EH (cell line): ENCODE measurements at regions not wholly inside any gene's neighbourhood (a gene's known extent, or its start where the extent isn't known, plus 50 kb on each side); places are given as distances from the start of the nearest gene placed in this dataset.

Experiments used
- DNase-seq: peaks from one replicate; pipeline ENCODE4 v3.0.0-alpha.2; 2015; ENCODE audit warnings: low read depth

- DNase-seq, result no peak
These were observed 97.1 kb upstream of the NRXN3 start for GRCh38 chr14:78073028-78073427.

GRCh38 chr14:78074561-78074960, 95.6 kb upstream of the NRXN3 start:
- no peak for DNase-seq

- no peak for DNase-seq
These were observed 95.1 kb upstream of the NRXN3 start for GRCh38 chr14:78075033-78075432.

GRCh38 chr14:78075555-78076277, 94.5 kb upstream of the NRXN3 start:
- no peak for DNase-seq

- DNase-seq, result no peak
These were observed 88.9 kb upstream of the NRXN3 start for GRCh38 chr14:78081245-78081644.

- no peak for DNase-seq
These were observed 86.3 kb upstream of the NRXN3 start for GRCh38 chr14:78083837-78084236.

- DNase-seq, result no peak
These were observed 83.8 kb upstream of the NRXN3 start for GRCh38 chr14:78086342-78086741.

GRCh38 chr14:78088916-78089315, 81.3 kb upstream of the NRXN3 start:
- no peak for DNase-seq

- DNase-seq, result no peak
These were observed 79.3 kb upstream of the NRXN3 start for GRCh38 chr14:78090864-78091263.

GRCh38 chr14:78091361-78091760, 78.8 kb upstream of the NRXN3 start:
- DNase-seq, result no peak

GRCh38 chr14:78092040-78092439, 78.1 kb upstream of the NRXN3 start:
- DNase-seq, result no peak

- no peak for DNase-seq
These were observed 66.9 kb upstream of the NRXN3 start for GRCh38 chr14:78103271-78103670.

- no peak for DNase-seq
These were observed 66.0 kb upstream of the NRXN3 start for GRCh38 chr14:78104160-78104559.

- DNase-seq, result no peak
These were observed 65.5 kb upstream of the NRXN3 start for GRCh38 chr14:78104655-78105054.

GRCh38 chr14:78106381-78106780, 63.8 kb upstream of the NRXN3 start:
- DNase-seq, result no peak

GRCh38 chr14:78107166-78107565, 63.0 kb upstream of the NRXN3 start:
- DNase-seq, result no peak

- no peak for DNase-seq
These were observed 50.7 kb upstream of the NRXN3 start for GRCh38 chr14:78119440-78119839.
